Smooth muscle cell (in vitro differentiated cells): ENCODE measurements at regions not wholly inside any gene's neighbourhood (a gene's known extent, or its start where the extent isn't known, plus 50 kb on each side); places are given as distances from the start of the nearest gene placed in this dataset.

Experiments used
- DNase-seq: peaks from one replicate; lab custom pipeline; 2025; ENCODE audit not compliant: unreplicated experiment; lab: John Stamatoyannopoulos, UW
- H2AFZ ChIP-seq: fragments of 200-600 bp; sonication (generic); 2 replicates; pipeline ENCODE4 v1.6.0; 2016; ENCODE audit warnings: antibody characterized with exemption, low read depth, mild to moderate bottlenecking
- H3F3A ChIP-seq: fragments of 200-600 bp; sonication (generic); 2 replicates; pipeline ENCODE4 v1.6.0; 2017; ENCODE audit warnings: antibody characterized with exemption, low read depth
- H3K27ac ChIP-seq: fragments of 200-600 bp; sonication (generic); 2 replicates; pipeline ENCODE4 v1.5.1; 2016; ENCODE audit warnings: low read depth, mild to moderate bottlenecking
- H3K27me3 ChIP-seq: fragments of 200-600 bp; sonication (generic); 2 replicates; pipeline ENCODE4 v1.6.1; 2016; ENCODE audit warnings: low read depth, mild to moderate bottlenecking
- H3K36me3 ChIP-seq: fragments of 200-600 bp; sonication (generic); 2 replicates; pipeline ENCODE4 v1.5.1; 2016; ENCODE audit warnings: low read depth
- H3K4me1 ChIP-seq: fragments of 200-600 bp; sonication (generic); 2 replicates; pipeline ENCODE4 v1.5.1; 2016; ENCODE audit warnings: low read depth
- H3K4me2 ChIP-seq: fragments of 200-600 bp; sonication (generic); 2 replicates; pipeline ENCODE4 v1.6.0; 2016; ENCODE audit warnings: mild to moderate bottlenecking
- H3K4me3 ChIP-seq: fragments of 200-600 bp; sonication (generic); 2 replicates; pipeline ENCODE4 v1.5.1; 2016; ENCODE audit warnings: mild to moderate bottlenecking
- H3K79me2 ChIP-seq: fragments of 200-600 bp; sonication (generic); 2 replicates; pipeline ENCODE4 v1.6.0; 2016; ENCODE audit warnings: low read depth, mild to moderate bottlenecking
- H3K9ac ChIP-seq: fragments of 200-600 bp; sonication (generic); 2 replicates; pipeline ENCODE4 v1.6.0; 2016; ENCODE audit warnings: low read depth
- H3K9me3 ChIP-seq: fragments of 200-600 bp; sonication (generic); replicated peaks from 2 replicates; pipeline ENCODE4 v1.5.1; 2016; ENCODE audit warnings: low read depth
- H4K20me1 ChIP-seq: fragments of 200-600 bp; sonication (generic); 2 replicates; pipeline ENCODE4 v1.6.0; 2016; ENCODE audit warnings: low read depth
- CTCF ChIP-seq: fragments of 200-600 bp; sonication (generic); IDR thresholded peaks from 2 replicates; pipeline ENCODE4 v1.5.1; 2017; ENCODE audit warnings: borderline replicate concordance, mild to moderate bottlenecking, antibody characterized with exemption; ENCODE audit not compliant: insufficient read depth, poor library complexity, severe bottlenecking
- WGBS: methylation state at CpG from one replicate; pipeline ENCODE4 v1.1.7; 2016; ENCODE audit warnings: low lambda C conversion rate; 5-methylcytosine and 5-hydroxymethylcytosine counted together

DNA sequence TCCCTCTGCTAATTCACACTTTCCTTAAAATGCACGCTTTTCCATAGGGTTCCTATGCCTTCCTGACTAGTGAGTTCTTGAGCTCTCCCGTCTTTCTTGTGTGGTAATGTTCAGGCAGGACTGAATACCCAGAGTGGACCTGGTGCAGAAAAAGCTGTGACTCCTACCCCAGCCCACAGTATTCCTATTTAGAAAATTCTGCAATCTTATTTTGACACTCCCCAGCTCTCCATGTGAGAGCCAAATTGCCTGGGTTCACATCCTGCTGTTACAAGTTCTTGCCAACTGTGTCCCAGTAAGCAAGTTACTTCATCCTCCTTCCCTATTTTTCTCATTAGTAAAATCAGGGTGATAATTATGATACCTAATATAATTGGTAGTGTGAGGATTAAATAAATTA lies 290.8 kb upstream of the SLCO3A1 start:
- Histone ChIP-seq H3K27ac (no peak overlapping the region), H3K27me3 (peaks cover 4% of the 10 kb centered on the region), H2AFZ (no peak overlapping the region), H3K9ac (no peak overlapping the region), H3K4me2 (no peak overlapping the region), H4K20me1 (no peaks in the 10 kb centered on the region), H3K4me1 (no peaks in the 10 kb centered on the region), H3K36me3 (no peaks in the 10 kb centered on the region), H3F3A (no peaks in the 10 kb centered on the region), H3K79me2 (no peaks in the 10 kb centered on the region), H3K4me3 (no peak overlapping the region), H3K9me3 (no peaks in the 10 kb centered on the region)
- WGBS, result 72% methylated on average over 2 of the region's 2 CpGs
- TF ChIP-seq CTCF, result no peak
- no peak for DNase-seq

DNA sequence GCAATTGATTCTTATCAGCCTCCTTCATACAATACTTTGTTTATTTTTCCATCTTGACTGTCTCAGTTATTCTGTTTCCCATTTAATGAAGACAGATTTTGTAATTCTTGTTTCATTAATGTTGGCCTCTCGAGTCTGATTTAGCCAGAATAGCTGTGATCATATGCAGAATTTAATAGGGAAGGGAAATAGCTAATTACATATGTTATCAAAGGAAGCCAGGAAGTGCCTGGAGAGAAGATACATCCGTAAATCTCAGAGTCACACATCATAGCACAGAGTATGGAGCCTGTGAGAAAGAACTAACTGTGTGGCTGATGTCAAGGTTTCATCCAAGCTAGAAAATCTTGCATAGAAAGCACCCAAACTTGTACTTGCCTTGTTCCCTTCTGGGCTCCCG lies 288.9 kb upstream of the SLCO3A1 start:
- H3K36me3 ChIP-seq, result no peaks in the 10 kb centered on the region
- H2AFZ ChIP-seq, result no peak overlapping the region
- H3K4me3 ChIP-seq, result no peak overlapping the region
- H3K9me3 ChIP-seq, result no peaks in the 10 kb centered on the region
- no peaks in the 10 kb centered on the region for H4K20me1 ChIP-seq
- 80% methylated on average over 3 of the region's 3 CpGs for WGBS
- TF ChIP-seq CTCF, result no peak
- no peaks in the 10 kb centered on the region for H3K4me1 ChIP-seq
- peaks cover 4% of the 10 kb centered on the region for H3K27me3 ChIP-seq
- H3K27ac ChIP-seq, result no peak overlapping the region
- no peak for DNase-seq
- H3F3A ChIP-seq, result no peaks in the 10 kb centered on the region
- H3K79me2 ChIP-seq, result no peaks in the 10 kb centered on the region
- H3K4me2 ChIP-seq, result no peak overlapping the region
- H3K9ac ChIP-seq, result no peak overlapping the region

- no peak for TF ChIP-seq CTCF
- Histone ChIP-seq H3F3A (no peaks in the 10 kb centered on the region), H3K36me3 (no peaks in the 10 kb centered on the region), H3K9ac (no peak overlapping the region), H3K4me2 (no peak overlapping the region), H3K27ac (no peak overlapping the region), H4K20me1 (no peaks in the 10 kb centered on the region), H3K9me3 (no peaks in the 10 kb centered on the region), H2AFZ (no peak overlapping the region), H3K27me3 (peaks cover 4% of the 10 kb centered on the region), H3K4me3 (no peak overlapping the region), H3K79me2 (no peaks in the 10 kb centered on the region), H3K4me1 (no peaks in the 10 kb centered on the region)
- WGBS, result 96% methylated on average over 4 of the region's 4 CpGs
- no peak for DNase-seq
Observed at GRCh38 chr15:91566141-91566540, 287.4 kb upstream of the SLCO3A1 start.

DNA sequence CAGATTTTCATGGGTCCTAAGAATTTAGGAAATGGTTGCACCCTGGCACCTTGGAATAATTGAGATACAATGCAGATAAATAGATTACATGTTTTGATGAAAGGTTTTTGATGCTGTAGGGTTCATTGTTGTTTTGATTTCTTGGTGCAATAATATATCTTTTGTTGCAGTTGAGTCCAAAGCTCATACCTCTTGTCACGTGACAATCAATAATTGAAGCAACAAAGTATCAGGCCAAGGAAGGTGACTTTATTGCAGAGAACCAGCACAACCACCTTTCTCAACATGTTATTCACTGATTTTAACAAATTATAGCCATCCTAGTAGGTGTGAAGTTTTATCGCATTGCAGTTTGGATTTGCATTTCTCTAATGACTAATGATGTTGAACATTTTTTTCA lies 285.5 kb upstream of the SLCO3A1 start:
- Histone ChIP-seq H3K9me3 (no peaks in the 10 kb centered on the region), H4K20me1 (no peaks in the 10 kb centered on the region), H3K4me2 (no peak overlapping the region), H3F3A (no peaks in the 10 kb centered on the region), H2AFZ (no peak overlapping the region), H3K36me3 (no peaks in the 10 kb centered on the region), H3K9ac (no peak overlapping the region), H3K27me3 (peaks cover 4% of the 10 kb centered on the region), H3K79me2 (no peaks in the 10 kb centered on the region), H3K4me1 (no peaks in the 10 kb centered on the region), H3K4me3 (no peak overlapping the region), H3K27ac (no peak overlapping the region)
- 89% methylated on average over 2 of the region's 2 CpGs for WGBS
- DNase-seq, result no peak
- TF ChIP-seq CTCF, result no peak
